Smooth muscle cell (in vitro differentiated cells): ENCODE measurements at regions not wholly inside any gene's neighbourhood (a gene's known extent, or its start where the extent isn't known, plus 50 kb on each side); places are given as distances from the start of the nearest gene placed in this dataset.

Source experiments
- DNase-seq: peaks from one replicate; lab custom pipeline; 2025; ENCODE audit not compliant: unreplicated experiment; lab: John Stamatoyannopoulos, UW
- H2AFZ ChIP-seq: fragments of 200-600 bp; sonication (generic); 2 replicates; pipeline ENCODE4 v1.6.0; 2016; ENCODE audit warnings: antibody characterized with exemption, low read depth, mild to moderate bottlenecking
- H3F3A ChIP-seq: fragments of 200-600 bp; sonication (generic); 2 replicates; pipeline ENCODE4 v1.6.0; 2017; ENCODE audit warnings: antibody characterized with exemption, low read depth
- H3K27ac ChIP-seq: fragments of 200-600 bp; sonication (generic); 2 replicates; pipeline ENCODE4 v1.5.1; 2016; ENCODE audit warnings: low read depth, mild to moderate bottlenecking
- H3K27me3 ChIP-seq: fragments of 200-600 bp; sonication (generic); 2 replicates; pipeline ENCODE4 v1.6.1; 2016; ENCODE audit warnings: low read depth, mild to moderate bottlenecking
- H3K36me3 ChIP-seq: fragments of 200-600 bp; sonication (generic); 2 replicates; pipeline ENCODE4 v1.5.1; 2016; ENCODE audit warnings: low read depth
- H3K4me1 ChIP-seq: fragments of 200-600 bp; sonication (generic); 2 replicates; pipeline ENCODE4 v1.5.1; 2016; ENCODE audit warnings: low read depth
- H3K4me2 ChIP-seq: fragments of 200-600 bp; sonication (generic); 2 replicates; pipeline ENCODE4 v1.6.0; 2016; ENCODE audit warnings: mild to moderate bottlenecking
- H3K4me3 ChIP-seq: fragments of 200-600 bp; sonication (generic); 2 replicates; pipeline ENCODE4 v1.5.1; 2016; ENCODE audit warnings: mild to moderate bottlenecking
- H3K79me2 ChIP-seq: fragments of 200-600 bp; sonication (generic); 2 replicates; pipeline ENCODE4 v1.6.0; 2016; ENCODE audit warnings: low read depth, mild to moderate bottlenecking
- H3K9ac ChIP-seq: fragments of 200-600 bp; sonication (generic); 2 replicates; pipeline ENCODE4 v1.6.0; 2016; ENCODE audit warnings: low read depth
- H3K9me3 ChIP-seq: fragments of 200-600 bp; sonication (generic); replicated peaks from 2 replicates; pipeline ENCODE4 v1.5.1; 2016; ENCODE audit warnings: low read depth
- H4K20me1 ChIP-seq: fragments of 200-600 bp; sonication (generic); 2 replicates; pipeline ENCODE4 v1.6.0; 2016; ENCODE audit warnings: low read depth
- CTCF ChIP-seq: fragments of 200-600 bp; sonication (generic); IDR thresholded peaks from 2 replicates; pipeline ENCODE4 v1.5.1; 2017; ENCODE audit warnings: borderline replicate concordance, mild to moderate bottlenecking, antibody characterized with exemption; ENCODE audit not compliant: insufficient read depth, poor library complexity, severe bottlenecking
- WGBS: methylation state at CpG from one replicate; pipeline ENCODE4 v1.1.7; 2016; ENCODE audit warnings: low lambda C conversion rate; 5-methylcytosine and 5-hydroxymethylcytosine counted together

DNA sequence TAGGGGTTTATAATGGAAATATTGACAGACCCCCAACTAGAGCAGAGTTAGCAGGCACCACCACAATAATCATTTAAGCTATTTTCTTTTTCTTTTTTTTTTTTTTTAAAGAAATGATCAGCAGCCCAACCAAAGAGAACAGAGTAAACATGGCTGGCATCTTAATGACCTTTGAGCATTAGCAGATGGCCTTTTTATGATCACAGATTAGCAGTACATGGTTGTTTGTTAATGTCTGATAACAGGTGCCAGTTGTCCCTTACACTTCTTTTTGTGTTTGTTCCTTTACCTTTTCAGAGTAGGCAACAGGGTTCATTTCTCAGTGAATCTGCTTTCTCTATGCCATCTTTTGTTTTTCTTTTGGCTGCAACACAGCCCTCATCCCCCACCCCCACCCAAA is 747.0 kb downstream of the BCL11A start:
- Histone ChIP-seq H3K4me2 (no peak overlapping the region), H3K4me1 (peaks cover 13% of the 10 kb centered on the region), H3K27me3 (no peaks in the 10 kb centered on the region), H3K79me2 (no peaks in the 10 kb centered on the region), H2AFZ (no peak overlapping the region), H3K4me3 (no peak overlapping the region), H3F3A (no peaks in the 10 kb centered on the region), H3K36me3 (no peaks in the 10 kb centered on the region), H3K9ac (no peak overlapping the region), H4K20me1 (no peaks in the 10 kb centered on the region), H3K27ac (no peak overlapping the region), H3K9me3 (no peaks in the 10 kb centered on the region)
- no peak for DNase-seq
- no peak for TF ChIP-seq CTCF

DNA sequence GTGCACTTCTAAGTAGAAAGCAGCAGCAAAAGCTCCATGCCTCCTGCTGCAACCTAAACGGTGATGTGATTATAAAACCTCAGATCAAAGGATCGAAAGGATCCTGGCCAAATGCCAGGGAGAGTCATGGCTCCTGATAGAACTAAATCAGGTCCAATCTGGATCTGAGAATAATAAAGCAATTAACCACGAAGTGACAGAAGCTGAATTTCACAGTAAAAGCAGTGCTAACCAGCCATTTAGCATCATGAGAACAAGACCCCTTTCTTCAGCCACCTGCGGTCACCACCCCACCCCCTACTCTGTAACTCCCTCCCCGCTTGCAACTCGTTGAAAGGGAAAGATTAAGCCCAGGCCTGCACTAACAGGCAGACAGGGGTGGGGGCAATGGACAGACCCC is 748.7 kb downstream of the BCL11A start:
- Histone ChIP-seq H3K4me2 (no peak overlapping the region), H3K4me1 (peaks cover 13% of the 10 kb centered on the region), H3F3A (no peaks in the 10 kb centered on the region), H3K4me3 (no peak overlapping the region), H3K27me3 (no peaks in the 10 kb centered on the region), H2AFZ (no peak overlapping the region), H3K36me3 (no peaks in the 10 kb centered on the region), H4K20me1 (no peaks in the 10 kb centered on the region), H3K9ac (no peak overlapping the region), H3K27ac (no peak overlapping the region), H3K79me2 (no peaks in the 10 kb centered on the region), H3K9me3 (no peaks in the 10 kb centered on the region)
- TF ChIP-seq CTCF: no peak
- DNase-seq: no peak
- 77% methylated on average over 6 of the region's 6 CpGs for WGBS

- no peak for DNase-seq
- no peak overlapping the region for H3K4me3 ChIP-seq
- no peaks in the 10 kb centered on the region for H4K20me1 ChIP-seq
- H3K9me3 ChIP-seq: no peaks in the 10 kb centered on the region
- peaks cover 13% of the 10 kb centered on the region for H3K4me1 ChIP-seq
- no peak for TF ChIP-seq CTCF
- WGBS: 82% methylated on average over 8 of the region's 8 CpGs
- H2AFZ ChIP-seq: no peak overlapping the region
- no peaks in the 10 kb centered on the region for H3K36me3 ChIP-seq
- no peaks in the 10 kb centered on the region for H3K27me3 ChIP-seq
- H3K27ac ChIP-seq: no peak overlapping the region
- no peak overlapping the region for H3K9ac ChIP-seq
- H3F3A ChIP-seq: no peaks in the 10 kb centered on the region
- H3K4me2 ChIP-seq: no peak overlapping the region
- no peaks in the 10 kb centered on the region for H3K79me2 ChIP-seq
Measured at GRCh38 chr2:59803586-59803985, 749.9 kb downstream of the BCL11A start.

DNA sequence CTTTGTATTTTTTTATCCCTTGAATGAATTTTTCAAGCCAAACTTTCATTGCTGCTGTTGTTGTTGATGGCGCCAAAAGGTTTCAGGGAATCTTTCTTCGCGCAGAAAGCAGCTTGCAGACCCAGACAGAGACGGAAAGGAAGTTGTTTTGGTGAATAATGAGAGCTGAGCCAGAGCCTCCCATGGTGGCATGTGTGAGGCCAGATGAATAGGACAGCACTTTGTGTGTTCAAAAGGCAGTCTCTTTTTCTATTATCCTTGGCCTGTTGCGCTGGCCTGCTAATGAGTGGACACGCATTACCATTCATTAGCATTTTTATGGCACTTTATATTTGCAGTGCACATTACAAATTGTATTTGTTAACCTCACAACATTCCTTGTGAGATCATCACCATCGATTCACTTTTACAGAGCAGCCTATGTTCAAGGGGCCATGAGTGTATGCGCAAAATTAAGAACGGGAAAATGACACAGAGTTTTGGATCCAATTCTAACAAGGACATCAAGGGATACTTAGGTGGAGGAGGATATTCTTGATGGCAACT is 754.7 kb downstream of the BCL11A start:
- no peak overlapping the region for H3K4me2 ChIP-seq
- H4K20me1 ChIP-seq: no peaks in the 10 kb centered on the region
- peaks cover 3% of the 10 kb centered on the region for H3K27me3 ChIP-seq
- no peak overlapping the region for H3K27ac ChIP-seq
- DNase-seq: no peak
- TF ChIP-seq CTCF: no peak
- no peaks in the 10 kb centered on the region for H3K9me3 ChIP-seq
- H3K4me1 ChIP-seq: peaks cover 17% of the 10 kb centered on the region
- H3F3A ChIP-seq: no peaks in the 10 kb centered on the region
- no peak overlapping the region for H3K4me3 ChIP-seq
- H3K36me3 ChIP-seq: no peaks in the 10 kb centered on the region
- no peak overlapping the region for H3K9ac ChIP-seq
- 91% methylated on average over 9 of the region's 9 CpGs for WGBS
- H3K79me2 ChIP-seq: no peaks in the 10 kb centered on the region
- no peak overlapping the region for H2AFZ ChIP-seq
